GM12891 (cell line): ENCODE measurements at regions not wholly inside any gene's neighbourhood (a gene's known extent, or its start where the extent isn't known, plus 50 kb on each side); places are given as distances from the start of the nearest gene placed in this dataset.

Experiments
- POLR2A ChIP-seq: IDR thresholded peaks from 2 replicates; pipeline ENCODE4 v1.6.1; 2011; ENCODE audit warnings: low read depth, low read length, control low read depth
- POLR2AphosphoS5 ChIP-seq: IDR thresholded peaks from 2 replicates; pipeline ENCODE4 v1.6.1; 2011; ENCODE audit warnings: low read depth, low read length, control low read depth
- POU2F2 ChIP-seq: IDR thresholded peaks from 2 replicates; pipeline ENCODE4 v1.6.1; 2011; ENCODE audit warnings: low read depth, mild to moderate bottlenecking, control low read depth, low read length, moderate library complexity
- SPI1 ChIP-seq: IDR thresholded peaks from 2 replicates; pipeline ENCODE4 v1.6.1; 2011; ENCODE audit warnings: low read depth, low read length, control low read depth
- TAF1 ChIP-seq: IDR thresholded peaks from 2 replicates; pipeline ENCODE4 v1.6.1; 2011; ENCODE audit warnings: low read depth, low read length, control low read depth

DNA sequence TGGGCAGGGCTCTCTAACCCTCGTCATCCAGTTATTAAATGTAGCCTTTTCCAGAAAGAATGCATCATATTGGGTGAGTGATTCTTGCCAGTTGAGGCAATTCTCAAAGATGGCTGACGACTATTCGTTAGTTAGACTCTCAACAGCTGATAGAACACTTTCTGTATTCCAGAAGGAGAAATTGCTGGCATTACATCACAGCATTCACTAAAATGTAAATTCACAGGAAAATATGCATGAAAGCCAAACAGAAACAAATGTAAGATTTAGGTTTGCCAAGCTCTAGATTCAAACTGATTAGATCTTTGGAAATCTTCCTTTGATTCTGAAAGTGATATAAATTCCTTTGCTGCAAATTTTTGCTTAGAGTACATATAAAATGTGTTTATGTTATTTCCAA, 1501.0 kb downstream of the SI start:
- TF ChIP-seq TAF1 = no peak
- no peak for TF ChIP-seq POLR2AphosphoS5
- no peak for TF ChIP-seq POLR2A
- TF ChIP-seq POU2F2 = no peak
- TF ChIP-seq SPI1 = no peak
